ENCODE measurements at regions not wholly inside any gene's neighbourhood (a gene's known extent, or its start where the extent isn't known, plus 50 kb on each side); places are given as distances from the start of the nearest gene placed in this dataset.

GRCh38 chr4:108375434-108375833, 206.7 kb upstream of the LEF1 start:
- no peak for TF ChIP-seq CTCF (conservative IDR thresholded peaks at IDR 0.05; ENCODE audit: low read length)
- no peak for TF ChIP-seq EZH2phosphoT487 (IDR thresholded peaks at IDR 0.05; ENCODE audit: borderline replicate concordance, low read depth, low read length)

Data from OCI-LY7 (cell line).